ENCODE measurements at regions not wholly inside any gene's neighbourhood (a gene's known extent, or its start where the extent isn't known, plus 50 kb on each side); places are given as distances from the start of the nearest gene placed in this dataset.
A peak's percentile ranks its signal among the peaks of the same experiment; 100 is the strongest.

GRCh38 chr6:25024821-25025220 lies 89.1 kb upstream of the RIPOR2 start:
- ChIA-PET CTCF (interaction anchor here (0.7 to 4.9 kb wide), 8 partner anchors 8 to 168 kb away, joined by 3 to 51 read pairs (median 7); no protein-coding TSS in a partner anchor), POLR2A (interaction anchor here (1.3 kb wide), 1 partner anchor 11 kb away, joined by 5 read pairs; no protein-coding TSS in a partner anchor)
- Histone ChIP-seq H3K9me3 (ENCODE audit: control extremely low read depth in 1 of 5, control insufficient read depth in 4 of 5, insufficient read depth in 2 of 5, low read depth in 1 of 5, low read length in 4 of 5) (no peaks in the 10 kb centered on the region), H3K4me1 (ENCODE audit: control extremely low read depth in 1 of 4, control insufficient read depth in 4 of 4, insufficient read depth in 4 of 4, low read length in 3 of 4) (peaks cover 19 to 53% (median 44%) of the 10 kb centered on the region in 4 experiments), H3K4me3 (ENCODE audit: control insufficient read depth in 1 of 7, extremely low read depth in 1 of 7, insufficient read depth in 4 of 7, low read depth in 2 of 7, low read length in 6 of 7) (no peak overlapping the region), H3K36me3 (ENCODE audit: control insufficient read depth in 4 of 4, insufficient read depth in 4 of 4, low read length in 3 of 4) (peaks cover 9 to 20% (median 20%) of the 10 kb centered on the region in 4 experiments), H3K27me3 (replicated peaks in 2 of 5; ENCODE audit: control insufficient read depth in 4 of 5, insufficient read depth in 5 of 5, low read length in 4 of 5) (no peaks in the 10 kb centered on the region), H3K27ac (ENCODE audit: insufficient read depth in 1 of 2, low read depth in 1 of 2, low read length in 2 of 2, poor library complexity in 1 of 2, severe bottlenecking in 2 of 2) (peak overlapping the region; percentile 48 to 77)
- DNase-seq: no peak
- WGBS (ENCODE audit: insufficient coverage): no CpG with 5 or more reads among the region's 3 CpGs

GRCh38 chr6:25025248-25025918 lies 89.6 kb upstream of the RIPOR2 start:
- peaks cover 19 to 56% (median 45%) of the 10 kb centered on the region in 4 experiments for H3K4me1 ChIP-seq (ENCODE audit: control extremely low read depth in 1 of 4, control insufficient read depth in 4 of 4, insufficient read depth in 4 of 4, low read length in 3 of 4)
- WGBS (ENCODE audit: insufficient coverage): 60% methylated on average over 1 of the region's 4 CpGs
- DNase-seq: peak in 1 of 3 donors; percentile 34
- no peaks in the 10 kb centered on the region for H3K9me3 ChIP-seq (ENCODE audit: control extremely low read depth in 1 of 5, control insufficient read depth in 4 of 5, insufficient read depth in 2 of 5, low read depth in 1 of 5, low read length in 4 of 5)
- H3K27ac ChIP-seq (ENCODE audit: insufficient read depth in 1 of 2, low read depth in 1 of 2, low read length in 2 of 2, poor library complexity in 1 of 2, severe bottlenecking in 2 of 2): peak overlapping the region; percentile 48 to 77
- ChIA-PET POLR2A (interaction anchor here (1.3 kb wide), 1 partner anchor 10 kb away, joined by 5 read pairs; no protein-coding TSS in a partner anchor), CTCF (interaction anchor here (0.7 to 4.9 kb wide), 15 partner anchors 8 to 169 kb away, joined by 3 to 51 read pairs (median 4); no protein-coding TSS in a partner anchor)
- no peaks in the 10 kb centered on the region for H3K27me3 ChIP-seq (replicated peaks in 2 of 5; ENCODE audit: control insufficient read depth in 4 of 5, insufficient read depth in 5 of 5, low read length in 4 of 5)
- peaks cover 9 to 26% (median 22%) of the 10 kb centered on the region in 4 experiments for H3K36me3 ChIP-seq (ENCODE audit: control insufficient read depth in 4 of 4, insufficient read depth in 4 of 4, low read length in 3 of 4)
- H3K4me3 ChIP-seq (ENCODE audit: control insufficient read depth in 1 of 7, extremely low read depth in 1 of 7, insufficient read depth in 4 of 7, low read depth in 2 of 7, low read length in 6 of 7): peak overlapping the region in 3 of 7 experiments; percentile 21 to 54 (median 47)

- peak in 1 of 3 donors; percentile 49 for DNase-seq
- ChIA-PET CTCF (interaction anchor here (1.0 to 4.9 kb wide), 17 partner anchors 9 to 170 kb away, joined by 3 to 51 read pairs (median 6); no protein-coding TSS in a partner anchor), POLR2A (no interaction called here)
- Histone ChIP-seq H3K9me3 (ENCODE audit: control extremely low read depth in 1 of 5, control insufficient read depth in 4 of 5, insufficient read depth in 2 of 5, low read depth in 1 of 5, low read length in 4 of 5) (no peaks in the 10 kb centered on the region), H3K4me3 (ENCODE audit: control insufficient read depth in 1 of 7, extremely low read depth in 1 of 7, insufficient read depth in 4 of 7, low read depth in 2 of 7, low read length in 6 of 7) (peak overlapping the region in 2 of 7 experiments; percentile 47 to 54), H3K36me3 (ENCODE audit: control insufficient read depth in 4 of 4, insufficient read depth in 4 of 4, low read length in 3 of 4) (peaks cover 10 to 29% (median 24%) of the 10 kb centered on the region in 4 experiments), H3K27ac (ENCODE audit: insufficient read depth in 1 of 2, low read depth in 1 of 2, low read length in 2 of 2, poor library complexity in 1 of 2, severe bottlenecking in 2 of 2) (peak overlapping the region; percentile 13 to 77), H3K27me3 (replicated peaks in 2 of 5; ENCODE audit: control insufficient read depth in 4 of 5, insufficient read depth in 5 of 5, low read length in 4 of 5) (no peaks in the 10 kb centered on the region), H3K4me1 (ENCODE audit: control extremely low read depth in 1 of 4, control insufficient read depth in 4 of 4, insufficient read depth in 4 of 4, low read length in 3 of 4) (peaks cover 19 to 56% (median 45%) of the 10 kb centered on the region in 4 experiments)
- WGBS (ENCODE audit: insufficient coverage): 0% methylated on average over 1 of the region's 2 CpGs
Observed at GRCh38 chr6:25025919-25026301, 90.2 kb upstream of the RIPOR2 start.

- ChIA-PET POLR2A (interaction anchor here (1.6 kb wide), 1 partner anchor 44 kb away, joined by 3 read pairs; no protein-coding TSS in a partner anchor), CTCF (interaction anchor here (0.8 to 4.9 kb wide), 24 partner anchors 9 to 170 kb away, joined by 3 to 51 read pairs (median 4); no protein-coding TSS in a partner anchor)
- Histone ChIP-seq H3K9me3 (ENCODE audit: control extremely low read depth in 1 of 5, control insufficient read depth in 4 of 5, insufficient read depth in 2 of 5, low read depth in 1 of 5, low read length in 4 of 5) (no peaks in the 10 kb centered on the region), H3K27me3 (replicated peaks in 2 of 5; ENCODE audit: control insufficient read depth in 4 of 5, insufficient read depth in 5 of 5, low read length in 4 of 5) (no peaks in the 10 kb centered on the region), H3K4me3 (ENCODE audit: control insufficient read depth in 1 of 7, extremely low read depth in 1 of 7, insufficient read depth in 4 of 7, low read depth in 2 of 7, low read length in 6 of 7) (peak overlapping the region in 3 of 7 experiments; percentile 32 to 48 (median 46)), H3K36me3 (ENCODE audit: control insufficient read depth in 4 of 4, insufficient read depth in 4 of 4, low read length in 3 of 4) (peaks cover 11 to 32% (median 25%) of the 10 kb centered on the region in 4 experiments), H3K4me1 (ENCODE audit: control extremely low read depth in 1 of 4, control insufficient read depth in 4 of 4, insufficient read depth in 4 of 4, low read length in 3 of 4) (peaks cover 19 to 56% (median 45%) of the 10 kb centered on the region in 4 experiments), H3K27ac (ENCODE audit: insufficient read depth in 1 of 2, low read depth in 1 of 2, low read length in 2 of 2, poor library complexity in 1 of 2, severe bottlenecking in 2 of 2) (peak overlapping the region in 1 of 2 experiments; percentile 77)
- no peak for DNase-seq
- 17% methylated on average over 1 of the region's 2 CpGs for WGBS (ENCODE audit: insufficient coverage)
Observed at GRCh38 chr6:25026723-25027122, 91.0 kb upstream of the RIPOR2 start.

- peaks cover 13 to 38% (median 24%) of the 10 kb centered on the region in 4 experiments for H3K36me3 ChIP-seq (ENCODE audit: control insufficient read depth in 4 of 4, insufficient read depth in 4 of 4, low read length in 3 of 4)
- CTCF ChIA-PET: interaction anchor here (0.8 to 4.9 kb wide), 23 partner anchors 9 to 171 kb away, joined by 3 to 51 read pairs (median 4); no protein-coding TSS in a partner anchor
- no peaks in the 10 kb centered on the region for H3K27me3 ChIP-seq (replicated peaks in 2 of 5; ENCODE audit: control insufficient read depth in 4 of 5, insufficient read depth in 5 of 5, low read length in 4 of 5)
- peak overlapping the region; percentile 46 to 50 for H3K27ac ChIP-seq (ENCODE audit: insufficient read depth in 1 of 2, low read depth in 1 of 2, low read length in 2 of 2, poor library complexity in 1 of 2, severe bottlenecking in 2 of 2)
- no peaks in the 10 kb centered on the region for H3K9me3 ChIP-seq (ENCODE audit: control extremely low read depth in 1 of 5, control insufficient read depth in 4 of 5, insufficient read depth in 2 of 5, low read depth in 1 of 5, low read length in 4 of 5)
- WGBS (ENCODE audit: insufficient coverage): 69% methylated on average over 26 of the region's 31 CpGs
- H3K4me3 ChIP-seq (ENCODE audit: control insufficient read depth in 1 of 7, extremely low read depth in 1 of 7, insufficient read depth in 4 of 7, low read depth in 2 of 7, low read length in 6 of 7): peak overlapping the region in 3 of 7 experiments; percentile 4 to 48 (median 46)
- H3K4me1 ChIP-seq (ENCODE audit: control extremely low read depth in 1 of 4, control insufficient read depth in 4 of 4, insufficient read depth in 4 of 4, low read length in 3 of 4): peaks cover 19 to 59% (median 48%) of the 10 kb centered on the region in 4 experiments
- DNase-seq: peak in 2 of 3 donors; percentile 44 to 53
- POLR2A ChIA-PET: interaction anchor here (1.6 kb wide), 1 partner anchor 44 kb away, joined by 3 read pairs; no protein-coding TSS in a partner anchor
Observed at GRCh38 chr6:25027221-25027916, 91.6 kb upstream of the RIPOR2 start.

GRCh38 chr6:25028328-25028727 lies 92.6 kb upstream of the RIPOR2 start:
- Histone ChIP-seq H3K36me3 (ENCODE audit: control insufficient read depth in 4 of 4, insufficient read depth in 4 of 4, low read length in 3 of 4) (peaks cover 17 to 42% (median 23%) of the 10 kb centered on the region in 4 experiments), H3K4me1 (ENCODE audit: control extremely low read depth in 1 of 4, control insufficient read depth in 4 of 4, insufficient read depth in 4 of 4, low read length in 3 of 4) (peaks cover 22 to 67% (median 52%) of the 10 kb centered on the region in 4 experiments), H3K27me3 (replicated peaks in 2 of 5; ENCODE audit: control insufficient read depth in 4 of 5, insufficient read depth in 5 of 5, low read length in 4 of 5) (no peaks in the 10 kb centered on the region), H3K27ac (ENCODE audit: insufficient read depth in 1 of 2, low read depth in 1 of 2, low read length in 2 of 2, poor library complexity in 1 of 2, severe bottlenecking in 2 of 2) (peak overlapping the region in 1 of 2 experiments; percentile 46), H3K9me3 (ENCODE audit: control extremely low read depth in 1 of 5, control insufficient read depth in 4 of 5, insufficient read depth in 2 of 5, low read depth in 1 of 5, low read length in 4 of 5) (no peaks in the 10 kb centered on the region), H3K4me3 (ENCODE audit: control insufficient read depth in 1 of 7, extremely low read depth in 1 of 7, insufficient read depth in 4 of 7, low read depth in 2 of 7, low read length in 6 of 7) (peak overlapping the region in 1 of 7 experiments; percentile 12)
- ChIA-PET POLR2A (interaction anchor here (0.5 to 0.8 kb wide), 2 partner anchors 19 to 110 kb away, joined by 3 to 4 read pairs; no protein-coding TSS in a partner anchor), CTCF (interaction anchor here (0.7 to 4.9 kb wide), 15 partner anchors 8 to 172 kb away, joined by 3 to 51 read pairs (median 4); no protein-coding TSS in a partner anchor)
- WGBS (ENCODE audit: insufficient coverage): 100% methylated on average over 1 of the region's 1 CpG
- DNase-seq: no peak

Data from common myeloid progenitor, CD34-positive (primary cell).